Activated T-helper 2 cell treated with anti-CD3 and anti-CD28 coated beads, Interferon-gamma antibody, Interleukin-2, Interleukin-4, amounts not matched to agents 10 μg/mL and 5 μg/mL and 100 μg/mL, durations not matched to agents 14 hours and 24 hours and 36 hours (primary cell): ENCODE measurements at regions not wholly inside any gene's neighbourhood (a gene's known extent, or its start where the extent isn't known, plus 50 kb on each side); places are given as distances from the start of the nearest gene placed in this dataset.
"Not testable (repeated sequence)": the region's sequence is repeated elsewhere in the genome, so short reads cannot be mapped to it uniquely, and the experiment has no call there.

Experiments
- DNase-seq: peaks from one replicate; pipeline ENCODE4 v3.0.0; 2021; ENCODE audit warnings: low spot score
- H3K27ac Mint-ChIP-seq: one replicate; pipeline ENCODE4 v1.8.0; 2021; ENCODE audit warnings: mixed read lengths
- H3K27me3 Mint-ChIP-seq: one replicate; pipeline ENCODE4 v1.8.0; 2021; ENCODE audit warnings: low read depth, mixed read lengths
- H3K36me3 Mint-ChIP-seq: one replicate; pipeline ENCODE4 v1.8.0; 2021; ENCODE audit warnings: low read depth, mixed read lengths
- H3K4me1 Mint-ChIP-seq: one replicate; pipeline ENCODE4 v1.8.0; 2021; ENCODE audit warnings: low read depth, mixed read lengths
- H3K4me3 Mint-ChIP-seq: one replicate; pipeline ENCODE4 v1.8.0; 2021; ENCODE audit warnings: low read depth, mild to moderate bottlenecking, moderate library complexity, mixed read lengths
- H3K9me3 Mint-ChIP-seq: one replicate; pipeline ENCODE4 v1.8.0; 2021; ENCODE audit warnings: mixed read lengths
- intact Hi-C: fragments of 100-400 bp; cut with micrococcal nuclease; formaldehyde crosslinking; loops from one replicate; pipeline ENCODE4 v1.15.1; 2023

GRCh38 chr18:60196836-60197606 lies 175.6 kb downstream of the MC4R start:
- Mint-ChIP-seq H3K9me3 (no peaks in the 10 kb centered on the region), H3K4me1 (no peaks in the 10 kb centered on the region), H3K4me3 (no peak overlapping the region), H3K27me3 (no peaks in the 10 kb centered on the region), H3K36me3 (no peaks in the 10 kb centered on the region), H3K27ac (no peak overlapping the region)
- no peak for DNase-seq
- intact Hi-C loops, result no loop called here

- intact Hi-C loops, result no loop called here
Measured at GRCh38 chr18:60193780-60194179, 178.8 kb downstream of the MC4R start.

GRCh38 chr18:60191926-60192325 lies 180.6 kb downstream of the MC4R start:
- intact Hi-C loops, result no loop called here
- no peaks in the 10 kb centered on the region for H3K36me3 Mint-ChIP-seq
- no peak overlapping the region for H3K27ac Mint-ChIP-seq
- no peaks in the 10 kb centered on the region for H3K4me1 Mint-ChIP-seq
- H3K4me3 Mint-ChIP-seq, result no peak overlapping the region
- no peak for DNase-seq
- no peaks in the 10 kb centered on the region for H3K9me3 Mint-ChIP-seq
- no peaks in the 10 kb centered on the region for H3K27me3 Mint-ChIP-seq

More at GRCh38 chr18:60193780-60194179, 178.8 kb downstream of the MC4R start:
- Mint-ChIP-seq H3K27ac (no peak overlapping the region), H3K4me3 (no peak overlapping the region), H3K36me3 (no peaks in the 10 kb centered on the region), H3K9me3 (no peaks in the 10 kb centered on the region), H3K4me1 (no peaks in the 10 kb centered on the region), H3K27me3 (no peaks in the 10 kb centered on the region)
- DNase-seq, result no peak

GRCh38 chr18:60189856-60190255 lies 182.7 kb downstream of the MC4R start:
- H3K36me3 Mint-ChIP-seq, result no peaks in the 10 kb centered on the region
- H3K27ac Mint-ChIP-seq, result no peak overlapping the region
- no peaks in the 10 kb centered on the region for H3K4me1 Mint-ChIP-seq
- no peaks in the 10 kb centered on the region for H3K27me3 Mint-ChIP-seq
- DNase-seq, result no peak
- H3K9me3 Mint-ChIP-seq, result no peaks in the 10 kb centered on the region
- H3K4me3 Mint-ChIP-seq, result no peak overlapping the region
- intact Hi-C loops, result no loop called here

- Mint-ChIP-seq H3K4me3 (no peak overlapping the region), H3K27ac (no peak overlapping the region), H3K27me3 (no peaks in the 10 kb centered on the region), H3K9me3 (no peaks in the 10 kb centered on the region), H3K4me1 (no peaks in the 10 kb centered on the region), H3K36me3 (no peaks in the 10 kb centered on the region)
- intact Hi-C loops, result no loop called here
- no peak for DNase-seq
Measured at GRCh38 chr18:60188958-60189357, 183.6 kb downstream of the MC4R start.

- no peaks in the 10 kb centered on the region for H3K27me3 Mint-ChIP-seq
- DNase-seq, result no peak
- no peaks in the 10 kb centered on the region for H3K9me3 Mint-ChIP-seq
- H3K36me3 Mint-ChIP-seq, result no peaks in the 10 kb centered on the region
- no peaks in the 10 kb centered on the region for H3K4me1 Mint-ChIP-seq
- no peak overlapping the region for H3K4me3 Mint-ChIP-seq
- H3K27ac Mint-ChIP-seq, result no peak overlapping the region
- intact Hi-C loops, result no loop called here
Measured at GRCh38 chr18:60182223-60182622, 190.4 kb downstream of the MC4R start.

GRCh38 chr18:60180671-60181070 lies 191.9 kb downstream of the MC4R start:
- DNase-seq, result no peak
- Mint-ChIP-seq H3K4me1 (no peaks in the 10 kb centered on the region), H3K27ac (no peak overlapping the region), H3K4me3 (no peak overlapping the region), H3K36me3 (no peaks in the 10 kb centered on the region), H3K9me3 (no peaks in the 10 kb centered on the region), H3K27me3 (no peaks in the 10 kb centered on the region)
- intact Hi-C loops, result no loop called here

GRCh38 chr18:60178224-60178623 lies 194.4 kb downstream of the MC4R start:
- DNase-seq, intact Hi-C loops, H3K9me3 Mint-ChIP-seq, H3K27ac Mint-ChIP-seq, H3K36me3 Mint-ChIP-seq, H3K27me3 Mint-ChIP-seq, H3K4me1 Mint-ChIP-seq, H3K4me3 Mint-ChIP-seq: not testable (repeated sequence)

- intact Hi-C loops, result no loop called here
- no peak for DNase-seq
- Mint-ChIP-seq H3K36me3 (no peaks in the 10 kb centered on the region), H3K9me3 (no peaks in the 10 kb centered on the region), H3K27me3 (no peaks in the 10 kb centered on the region), H3K27ac (no peak overlapping the region), H3K4me1 (no peaks in the 10 kb centered on the region), H3K4me3 (no peak overlapping the region)
Measured at GRCh38 chr18:60176259-60176658, 196.3 kb downstream of the MC4R start.

- DNase-seq, result no peak
- H3K4me1 Mint-ChIP-seq, result no peaks in the 10 kb centered on the region
- H3K27me3 Mint-ChIP-seq, result no peaks in the 10 kb centered on the region
- no peak overlapping the region for H3K27ac Mint-ChIP-seq
- no peaks in the 10 kb centered on the region for H3K36me3 Mint-ChIP-seq
- no peaks in the 10 kb centered on the region for H3K9me3 Mint-ChIP-seq
- H3K4me3 Mint-ChIP-seq, result no peak overlapping the region
- intact Hi-C loops, result no loop called here
Measured at GRCh38 chr18:60174832-60175231, 197.7 kb downstream of the MC4R start.

GRCh38 chr18:60172030-60172429 lies 200.5 kb downstream of the MC4R start:
- Mint-ChIP-seq H3K27ac (no peak overlapping the region), H3K4me3 (no peak overlapping the region), H3K36me3 (no peaks in the 10 kb centered on the region), H3K9me3 (no peaks in the 10 kb centered on the region), H3K27me3 (no peaks in the 10 kb centered on the region), H3K4me1 (no peaks in the 10 kb centered on the region)
- intact Hi-C loops, result no loop called here
- no peak for DNase-seq

- intact Hi-C loops, result no loop called here
- no peaks in the 10 kb centered on the region for H3K9me3 Mint-ChIP-seq
- H3K4me3 Mint-ChIP-seq, result no peak overlapping the region
Measured at GRCh38 chr18:60163622-60164021, 209.0 kb downstream of the MC4R start.

GRCh38 chr18:60162388-60162787 lies 210.2 kb downstream of the MC4R start:
- Mint-ChIP-seq H3K27me3 (no peaks in the 10 kb centered on the region), H3K36me3 (no peaks in the 10 kb centered on the region), H3K27ac (no peak overlapping the region), H3K4me3 (no peak overlapping the region), H3K9me3 (no peaks in the 10 kb centered on the region), H3K4me1 (no peaks in the 10 kb centered on the region)
- no peak for DNase-seq
- intact Hi-C loops, result no loop called here

More at GRCh38 chr18:60163622-60164021, 209.0 kb downstream of the MC4R start:
- DNase-seq, result no peak
- Mint-ChIP-seq H3K27me3 (no peaks in the 10 kb centered on the region), H3K4me1 (no peaks in the 10 kb centered on the region), H3K36me3 (no peaks in the 10 kb centered on the region), H3K27ac (no peak overlapping the region)

GRCh38 chr18:60157810-60158209 lies 214.8 kb downstream of the MC4R start:
- Mint-ChIP-seq H3K9me3 (no peaks in the 10 kb centered on the region), H3K4me3 (no peak overlapping the region), H3K4me1 (no peaks in the 10 kb centered on the region), H3K27me3 (no peaks in the 10 kb centered on the region), H3K27ac (no peak overlapping the region), H3K36me3 (no peaks in the 10 kb centered on the region)
- no peak for DNase-seq
- intact Hi-C loops, result no loop called here
